ENCODE measurements at regions not wholly inside any gene's neighbourhood (a gene's known extent, or its start where the extent isn't known, plus 50 kb on each side); places are given as distances from the start of the nearest gene placed in this dataset.
A peak's percentile ranks its signal among the peaks of the same experiment; 100 is the strongest.

DNA sequence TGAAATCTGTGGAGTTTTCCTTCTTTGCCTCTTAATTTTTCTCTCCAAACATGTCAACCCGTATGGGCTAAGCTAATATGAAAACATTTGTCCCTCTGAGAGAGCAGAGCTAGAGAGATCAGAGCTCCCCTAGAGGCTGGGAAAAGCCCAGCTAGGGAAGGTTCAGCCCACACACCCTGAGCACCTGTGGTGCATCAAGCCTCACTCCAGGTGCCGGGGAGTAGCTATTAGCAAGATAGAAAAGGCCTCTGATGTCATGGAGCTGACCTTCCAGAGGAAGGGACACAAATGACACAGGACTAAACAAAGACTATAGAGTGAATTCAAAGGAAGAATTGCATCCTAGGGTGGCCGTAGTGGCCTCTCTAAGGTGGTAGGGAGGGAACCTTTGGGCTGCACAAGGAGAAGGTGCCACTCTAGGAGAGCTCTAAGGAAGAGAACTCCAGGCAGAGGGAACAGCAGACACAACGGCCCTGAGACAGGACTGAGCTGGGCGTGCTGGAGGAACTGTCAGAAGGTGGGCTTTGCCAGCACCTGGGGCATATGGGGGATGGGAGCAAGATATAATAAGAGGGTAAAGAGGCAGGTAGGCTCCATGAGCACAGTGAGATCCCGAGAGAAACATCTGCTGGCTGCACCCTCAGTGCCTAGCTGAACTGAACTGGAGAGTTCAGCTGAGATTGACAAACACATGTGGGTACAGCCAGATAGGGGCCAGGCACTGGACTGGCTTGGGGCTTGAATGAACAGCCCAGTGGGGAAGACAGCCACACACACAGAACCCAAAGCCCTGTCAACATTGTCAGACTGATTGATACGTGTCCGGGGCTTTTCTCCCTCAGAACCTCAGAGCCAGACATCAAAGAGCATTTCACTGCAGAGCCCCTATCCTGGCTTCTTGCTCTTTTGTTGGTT is 65.5 kb upstream of the DRD2 start:
- POLR2A ChIA-PET = no interaction called here
- no peaks in the 10 kb centered on the region for H3K4me1 ChIP-seq (ENCODE audit: control insufficient read depth, insufficient read depth, low read length)
- CTCF ChIA-PET = interaction anchor here (1.0 kb wide), 1 partner anchor 10 kb away, joined by 3 read pairs; no protein-coding TSS in a partner anchor
- in situ Hi-C loops (cut with HindIII; ENCODE audit: low pct_unique_long_range_greater_than_20kb, low sequenced_read_pairs) = no loop called here
- H3K27ac ChIP-seq (ENCODE audit: low read length) = no peak overlapping the region
- no peaks in the 10 kb centered on the region for H3K27me3 ChIP-seq (ENCODE audit: control insufficient read depth, insufficient read depth, low read length)
- TF ChIP-seq TCF7L2 (IDR thresholded peaks at IDR 0.05; ENCODE audit: low read depth, low read length) = no peak
- TF ChIP-seq, protein P1, sequence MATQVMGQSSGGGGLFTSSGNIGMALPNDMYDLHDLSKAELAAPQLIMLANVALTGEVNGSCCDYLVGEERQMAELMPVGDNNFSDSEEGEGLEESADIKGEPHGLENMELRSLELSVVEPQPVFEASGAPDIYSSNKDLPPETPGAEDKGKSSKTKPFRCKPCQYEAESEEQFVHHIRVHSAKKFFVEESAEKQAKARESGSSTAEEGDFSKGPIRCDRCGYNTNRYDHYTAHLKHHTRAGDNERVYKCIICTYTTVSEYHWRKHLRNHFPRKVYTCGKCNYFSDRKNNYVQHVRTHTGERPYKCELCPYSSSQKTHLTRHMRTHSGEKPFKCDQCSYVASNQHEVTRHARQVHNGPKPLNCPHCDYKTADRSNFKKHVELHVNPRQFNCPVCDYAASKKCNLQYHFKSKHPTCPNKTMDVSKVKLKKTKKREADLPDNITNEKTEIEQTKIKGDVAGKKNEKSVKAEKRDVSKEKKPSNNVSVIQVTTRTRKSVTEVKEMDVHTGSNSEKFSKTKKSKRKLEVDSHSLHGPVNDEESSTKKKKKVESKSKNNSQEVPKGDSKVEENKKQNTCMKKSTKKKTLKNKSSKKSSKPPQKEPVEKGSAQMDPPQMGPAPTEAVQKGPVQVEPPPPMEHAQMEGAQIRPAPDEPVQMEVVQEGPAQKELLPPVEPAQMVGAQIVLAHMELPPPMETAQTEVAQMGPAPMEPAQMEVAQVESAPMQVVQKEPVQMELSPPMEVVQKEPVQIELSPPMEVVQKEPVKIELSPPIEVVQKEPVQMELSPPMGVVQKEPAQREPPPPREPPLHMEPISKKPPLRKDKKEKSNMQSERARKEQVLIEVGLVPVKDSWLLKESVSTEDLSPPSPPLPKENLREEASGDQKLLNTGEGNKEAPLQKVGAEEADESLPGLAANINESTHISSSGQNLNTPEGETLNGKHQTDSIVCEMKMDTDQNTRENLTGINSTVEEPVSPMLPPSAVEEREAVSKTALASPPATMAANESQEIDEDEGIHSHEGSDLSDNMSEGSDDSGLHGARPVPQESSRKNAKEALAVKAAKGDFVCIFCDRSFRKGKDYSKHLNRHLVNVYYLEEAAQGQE (IDR thresholded peaks at IDR 0.05; ENCODE audit: insufficient read depth in 1 of 2, low read depth in 2 of 2, low read length in 1 of 2) = no peak
- TF ChIP-seq POLR2AphosphoS5 (IDR thresholded peaks at IDR 0.05; ENCODE audit: low read depth, low read length) = no peak
- TF ChIP-seq, protein P2, sequence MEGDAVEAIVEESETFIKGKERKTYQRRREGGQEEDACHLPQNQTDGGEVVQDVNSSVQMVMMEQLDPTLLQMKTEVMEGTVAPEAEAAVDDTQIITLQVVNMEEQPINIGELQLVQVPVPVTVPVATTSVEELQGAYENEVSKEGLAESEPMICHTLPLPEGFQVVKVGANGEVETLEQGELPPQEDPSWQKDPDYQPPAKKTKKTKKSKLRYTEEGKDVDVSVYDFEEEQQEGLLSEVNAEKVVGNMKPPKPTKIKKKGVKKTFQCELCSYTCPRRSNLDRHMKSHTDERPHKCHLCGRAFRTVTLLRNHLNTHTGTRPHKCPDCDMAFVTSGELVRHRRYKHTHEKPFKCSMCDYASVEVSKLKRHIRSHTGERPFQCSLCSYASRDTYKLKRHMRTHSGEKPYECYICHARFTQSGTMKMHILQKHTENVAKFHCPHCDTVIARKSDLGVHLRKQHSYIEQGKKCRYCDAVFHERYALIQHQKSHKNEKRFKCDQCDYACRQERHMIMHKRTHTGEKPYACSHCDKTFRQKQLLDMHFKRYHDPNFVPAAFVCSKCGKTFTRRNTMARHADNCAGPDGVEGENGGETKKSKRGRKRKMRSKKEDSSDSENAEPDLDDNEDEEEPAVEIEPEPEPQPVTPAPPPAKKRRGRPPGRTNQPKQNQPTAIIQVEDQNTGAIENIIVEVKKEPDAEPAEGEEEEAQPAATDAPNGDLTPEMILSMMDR (IDR thresholded peaks at IDR 0.05) = no peak; the same call in 1 of the 2 replicates
- no peak for TF ChIP-seq SIN3A (IDR thresholded peaks at IDR 0.05; ENCODE audit: borderline replicate concordance, insufficient read depth, low read depth, low read length)
- BruUV-seq (replicated peaks) = no TSS peak
- no peaks in the 10 kb centered on the region for H3K36me3 ChIP-seq (ENCODE audit: control insufficient read depth, insufficient read depth, low read length)
- H3K9me3 ChIP-seq (ENCODE audit: control insufficient read depth, insufficient read depth, low read depth, low read length) = no peaks in the 10 kb centered on the region
- DNase-seq (ENCODE audit: low read depth, low spot score) = no peak
- peak; percentile 55; the same call in 1 of the 2 replicates for ATAC-seq
- H3K4me3 ChIP-seq (ENCODE audit: low read depth in 2 of 2, low read length in 2 of 2) = no peak overlapping the region
- intact Hi-C loops (cut with micrococcal nuclease; ENCODE audit: unreplicated experiment) = no loop called here

DNA sequence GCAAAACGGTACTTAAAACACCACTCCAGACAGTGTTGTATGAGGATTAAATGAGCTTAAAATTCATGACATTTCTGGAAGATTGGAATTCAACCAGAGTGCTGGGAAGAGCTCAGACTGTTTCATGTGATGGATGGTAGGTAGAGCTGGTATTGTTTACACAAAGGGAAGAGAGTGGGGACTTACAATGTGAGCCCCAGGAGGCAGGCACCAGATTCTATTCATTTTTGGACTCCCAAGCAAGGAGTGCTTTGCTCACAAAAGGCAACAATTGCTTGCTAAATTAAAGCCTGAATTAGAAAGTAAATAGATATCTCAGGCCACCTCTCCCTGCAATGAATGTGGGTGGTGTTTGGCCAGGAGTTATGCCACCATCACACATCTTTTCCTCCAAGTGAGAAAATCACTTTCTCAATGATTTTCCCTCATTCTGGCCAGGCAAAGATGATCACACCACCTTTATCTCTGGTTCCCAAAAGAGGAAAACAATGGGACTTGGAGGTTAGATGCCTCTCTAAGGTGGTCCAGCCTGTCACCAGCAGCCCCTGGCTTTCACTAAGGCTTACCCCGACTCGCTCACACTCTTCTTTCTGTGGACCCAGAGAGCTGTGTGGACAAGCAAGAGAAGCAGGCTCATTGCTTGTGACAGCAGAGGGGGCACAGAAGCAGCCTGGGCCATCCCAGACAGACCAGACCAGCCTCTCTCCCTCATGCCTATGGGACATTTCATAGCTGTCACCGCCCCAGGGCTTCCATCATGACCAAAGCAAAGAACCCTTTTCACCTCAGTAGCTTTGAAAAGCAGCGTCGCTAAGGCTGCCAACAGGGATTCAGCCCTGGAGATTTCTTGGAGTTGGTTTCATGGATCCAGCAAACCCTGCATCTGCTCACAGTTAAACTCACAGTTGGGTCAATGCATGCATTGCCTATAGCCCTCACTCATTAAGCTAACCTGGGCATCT is 63.5 kb upstream of the DRD2 start:
- Histone ChIP-seq H3K9me3 (ENCODE audit: control insufficient read depth, insufficient read depth, low read depth, low read length) (no peaks in the 10 kb centered on the region), H3K27me3 (ENCODE audit: control insufficient read depth, insufficient read depth, low read length) (peaks cover 3% of the 10 kb centered on the region; the same call in 1 of the 2 replicates), H3K4me3 (ENCODE audit: low read depth in 2 of 2, low read length in 2 of 2) (no peak overlapping the region), H3K27ac (ENCODE audit: low read length) (no peak overlapping the region), H3K36me3 (ENCODE audit: control insufficient read depth, insufficient read depth, low read length) (no peaks in the 10 kb centered on the region), H3K4me1 (ENCODE audit: control insufficient read depth, insufficient read depth, low read length) (no peaks in the 10 kb centered on the region)
- ChIA-PET CTCF (no interaction called here), POLR2A (no interaction called here)
- no peak for TF ChIP-seq TCF7L2 (IDR thresholded peaks at IDR 0.05; ENCODE audit: low read depth, low read length)
- TF ChIP-seq SIN3A (IDR thresholded peaks at IDR 0.05; ENCODE audit: borderline replicate concordance, insufficient read depth, low read depth, low read length) = no peak
- TF ChIP-seq, protein P2 (IDR thresholded peaks at IDR 0.05) = no peak
- TF ChIP-seq, protein P1 (IDR thresholded peaks at IDR 0.05; ENCODE audit: insufficient read depth in 1 of 2, low read depth in 2 of 2, low read length in 1 of 2) = no peak
- no peak for TF ChIP-seq POLR2AphosphoS5 (IDR thresholded peaks at IDR 0.05; ENCODE audit: low read depth, low read length)
- ATAC-seq (no peak), DNase-seq (ENCODE audit: low read depth, low spot score) (no peak)
- in situ Hi-C loops (cut with HindIII; ENCODE audit: low pct_unique_long_range_greater_than_20kb, low sequenced_read_pairs) = no loop called here
- BruUV-seq (replicated peaks) = no TSS peak
- intact Hi-C loops (cut with micrococcal nuclease; ENCODE audit: unreplicated experiment) = no loop called here
